Neuron (in vitro differentiated cells): ENCODE measurements at regions not wholly inside any gene's neighbourhood (a gene's known extent, or its start where the extent isn't known, plus 50 kb on each side); places are given as distances from the start of the nearest gene placed in this dataset.
"Not testable (repeated sequence)": the region's sequence is repeated elsewhere in the genome, so short reads cannot be mapped to it uniquely, and the experiment has no call there.

Experiments
- H2AFZ ChIP-seq: one replicate; pipeline ENCODE4 v1.6.1; 2013; ENCODE audit warnings: low read depth, mild to moderate bottlenecking, inconsistent platforms, low read length, moderate library complexity
- H3K27me3 ChIP-seq: one replicate; pipeline ENCODE4 v1.6.1; 2013; ENCODE audit warnings: low read length; ENCODE audit not compliant: insufficient read depth
- H3K36me3 ChIP-seq: one replicate; pipeline ENCODE4 v1.6.1; 2013; ENCODE audit warnings: low read length; ENCODE audit not compliant: insufficient read depth
- H3K4me1 ChIP-seq: one replicate; pipeline ENCODE4 v1.6.1; 2013; ENCODE audit warnings: low read length; ENCODE audit not compliant: insufficient read depth
- H3K4me3 ChIP-seq: 2 replicates; pipeline ENCODE4 v1.5.1; 2013; ENCODE audit warnings: mild to moderate bottlenecking, low read length, moderate library complexity
- H3K9me3 ChIP-seq: one replicate; pipeline ENCODE4 v1.6.1; 2013; ENCODE audit warnings: low read length

DNA sequence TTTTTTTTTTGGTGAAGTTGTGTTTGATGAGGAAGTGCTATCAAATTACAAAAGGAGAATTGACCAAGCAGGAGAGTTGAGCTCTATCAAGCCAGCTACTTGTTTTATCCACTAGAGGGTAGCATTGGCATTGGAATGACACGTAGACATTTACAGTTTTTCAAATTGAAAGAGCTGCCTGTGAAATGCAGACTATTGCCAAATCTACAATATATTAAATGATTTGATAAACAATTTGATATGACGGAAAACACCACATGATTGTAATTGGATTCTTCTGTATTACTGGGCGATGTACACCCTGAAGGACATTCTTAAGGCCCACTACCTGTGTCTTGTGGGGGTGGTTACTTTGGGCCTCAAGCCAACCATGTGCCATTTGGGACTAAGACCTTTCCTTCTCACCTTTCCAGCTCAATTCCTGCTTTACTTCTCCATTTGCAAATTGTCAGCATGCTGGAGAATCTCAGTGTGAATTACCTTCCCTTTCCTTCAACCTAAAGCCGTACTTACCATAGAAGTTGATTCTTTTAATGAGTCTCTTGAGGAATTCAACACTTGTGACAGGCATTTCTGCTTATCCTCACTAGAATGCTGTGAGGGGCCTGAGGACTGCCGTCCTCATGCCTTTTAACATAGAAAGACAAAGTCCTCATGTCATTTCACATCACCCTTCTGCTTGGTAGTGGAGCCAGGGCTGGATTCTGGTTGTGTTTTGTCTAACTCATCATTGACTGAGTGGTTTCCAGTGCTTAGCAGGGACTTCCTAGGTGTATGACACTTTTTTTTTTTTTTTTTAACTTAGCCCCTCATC lies 134.8 kb upstream of the THUMPD2 start:
- no peaks in the 10 kb centered on the region for H3K4me1 ChIP-seq
- H3K27me3 ChIP-seq = no peaks in the 10 kb centered on the region
- no peak overlapping the region for H3K4me3 ChIP-seq
- no peak overlapping the region for H2AFZ ChIP-seq
- H3K36me3 ChIP-seq = no peaks in the 10 kb centered on the region
- H3K9me3 ChIP-seq = no peaks in the 10 kb centered on the region

DNA sequence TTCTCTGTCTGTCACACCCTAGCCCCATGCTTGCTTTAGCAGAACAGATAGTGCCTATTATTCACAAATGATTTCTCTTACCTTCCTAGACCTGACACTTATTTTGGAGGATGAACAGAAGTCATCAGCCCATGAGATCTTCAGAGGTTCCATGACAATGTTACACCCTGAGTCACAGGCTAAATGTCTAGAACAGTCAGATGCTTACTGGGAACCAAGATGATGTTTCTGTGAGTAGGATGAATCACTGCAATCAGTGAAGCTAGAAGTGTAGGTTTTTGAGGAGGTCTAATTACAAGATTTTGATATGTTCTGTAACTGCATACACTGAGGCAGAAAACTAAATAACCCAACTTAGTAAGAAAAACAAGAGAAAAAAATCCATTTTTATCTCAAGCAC lies 123.0 kb upstream of the THUMPD2 start:
- no peak overlapping the region for H3K4me3 ChIP-seq
- no peaks in the 10 kb centered on the region for H3K4me1 ChIP-seq
- H3K9me3 ChIP-seq = peaks cover 3% of the 10 kb centered on the region
- no peaks in the 10 kb centered on the region for H3K36me3 ChIP-seq
- no peak overlapping the region for H2AFZ ChIP-seq
- no peaks in the 10 kb centered on the region for H3K27me3 ChIP-seq

DNA sequence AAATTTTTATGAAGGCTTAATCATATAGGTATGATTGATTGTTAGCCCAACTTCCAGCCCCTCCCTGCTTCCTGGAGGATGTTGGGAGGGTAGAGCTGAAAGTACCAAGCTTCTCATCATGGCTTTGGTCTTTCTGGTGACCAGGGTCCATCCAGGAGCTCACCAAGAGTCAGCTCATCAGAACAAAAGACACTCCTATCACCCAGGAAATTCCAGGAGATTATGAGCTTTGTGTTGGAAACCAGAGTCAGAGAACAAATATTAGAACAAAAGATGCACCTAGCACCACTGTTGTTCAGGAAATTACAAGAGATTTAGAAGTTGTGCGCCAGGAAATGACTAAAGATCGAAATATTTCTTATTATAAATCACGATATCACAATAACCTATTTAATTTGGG lies 119.9 kb upstream of the THUMPD2 start:
- Histone ChIP-seq H3K9me3 (peaks cover 3% of the 10 kb centered on the region), H3K36me3 (no peaks in the 10 kb centered on the region), H3K4me1 (no peaks in the 10 kb centered on the region), H3K4me3 (no peak overlapping the region), H3K27me3 (no peaks in the 10 kb centered on the region), H2AFZ (no peak overlapping the region)

DNA sequence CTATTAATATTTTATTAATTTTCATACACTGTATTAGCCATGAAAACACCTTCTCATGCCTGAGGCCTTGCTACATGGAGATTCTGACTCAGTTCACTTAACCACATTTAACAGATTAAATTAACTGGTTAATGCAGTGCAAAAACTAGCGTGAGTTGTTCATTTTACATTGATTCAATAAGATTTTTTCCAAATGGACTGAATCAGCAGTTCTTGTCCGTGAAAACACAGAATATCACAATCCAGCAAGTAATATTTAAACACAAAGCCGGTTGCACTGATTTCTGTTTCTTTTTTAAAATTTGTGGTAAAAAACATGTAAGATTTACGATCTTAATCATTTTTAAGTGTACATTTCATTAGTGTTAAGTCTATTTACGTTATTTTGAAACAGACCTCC lies 118.2 kb upstream of the THUMPD2 start:
- Histone ChIP-seq H3K4me3 (no peak overlapping the region), H3K9me3 (peaks cover 3% of the 10 kb centered on the region)

DNA sequence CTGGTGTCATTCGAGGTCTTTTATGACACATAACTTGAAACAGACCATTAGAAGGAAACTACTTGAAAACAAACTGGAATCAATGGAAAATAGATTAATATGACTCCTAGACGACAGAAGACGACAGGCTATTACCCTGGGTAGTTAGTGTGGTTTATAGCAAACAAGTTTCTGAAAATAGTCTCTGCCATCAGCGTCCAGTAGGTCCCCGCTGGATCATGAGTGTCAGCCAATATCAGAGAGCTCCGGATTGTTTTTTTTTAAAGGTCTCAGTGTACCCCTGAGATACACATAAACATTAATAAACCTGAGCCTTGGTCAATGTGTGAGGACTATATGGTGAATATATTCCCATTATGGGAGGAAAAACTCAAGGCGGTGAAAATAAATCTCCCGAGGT lies 115.0 kb upstream of the THUMPD2 start:
- no peaks in the 10 kb centered on the region for H3K36me3 ChIP-seq
- no peak overlapping the region for H2AFZ ChIP-seq
- no peaks in the 10 kb centered on the region for H3K27me3 ChIP-seq
- H3K9me3 ChIP-seq = no peaks in the 10 kb centered on the region
- no peaks in the 10 kb centered on the region for H3K4me1 ChIP-seq
- no peak overlapping the region for H3K4me3 ChIP-seq

More for the DNA sequence above, 118.2 kb upstream of the THUMPD2 start:
- Histone ChIP-seq H2AFZ (no peak overlapping the region), H3K36me3 (no peaks in the 10 kb centered on the region), H3K27me3 (no peaks in the 10 kb centered on the region), H3K4me1 (no peaks in the 10 kb centered on the region)

DNA sequence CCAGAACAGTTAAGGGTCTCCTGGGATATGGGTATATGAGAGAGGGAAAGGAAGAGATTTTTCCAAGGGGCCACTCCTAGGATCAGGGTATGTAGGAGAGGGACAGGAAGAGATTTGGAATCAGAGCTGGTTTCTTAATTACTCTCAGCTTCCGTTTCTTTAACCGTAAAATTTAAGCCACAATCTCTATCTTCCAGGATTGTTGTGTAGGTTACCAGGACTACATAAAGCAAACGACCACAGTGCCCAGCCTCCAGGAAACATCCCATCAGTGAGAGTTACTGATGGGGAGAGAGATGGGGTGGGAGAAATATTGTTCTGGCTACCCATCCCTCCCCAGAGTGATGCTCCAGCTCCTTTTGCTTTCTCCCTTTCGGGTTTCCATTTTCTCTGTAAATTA lies 114.6 kb upstream of the THUMPD2 start:
- Histone ChIP-seq H2AFZ (no peak overlapping the region), H3K4me1 (no peaks in the 10 kb centered on the region), H3K36me3 (no peaks in the 10 kb centered on the region), H3K4me3 (no peak overlapping the region), H3K27me3 (no peaks in the 10 kb centered on the region), H3K9me3 (no peaks in the 10 kb centered on the region)

DNA sequence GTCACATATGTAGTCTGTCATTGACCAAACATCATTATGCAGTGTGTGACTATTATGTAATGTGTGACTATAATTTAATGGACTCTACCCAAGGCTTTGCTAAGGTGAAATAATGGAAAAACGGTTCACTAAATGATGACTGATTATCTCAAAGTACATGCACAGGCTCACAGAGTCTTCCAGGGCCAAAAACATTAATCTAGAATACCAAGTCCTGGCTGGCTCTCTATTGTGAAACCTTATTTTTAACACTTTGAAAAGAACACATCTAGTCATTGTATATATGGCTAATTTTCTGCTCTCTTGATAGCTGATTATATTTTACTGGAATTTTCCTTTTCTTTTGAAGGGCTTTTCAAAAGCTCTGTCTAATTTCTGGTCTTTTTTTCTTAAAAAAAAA lies 102.9 kb upstream of the THUMPD2 start:
- H2AFZ ChIP-seq = no peak overlapping the region
- no peaks in the 10 kb centered on the region for H3K36me3 ChIP-seq
- no peaks in the 10 kb centered on the region for H3K9me3 ChIP-seq
- H3K4me3 ChIP-seq = no peak overlapping the region
- no peaks in the 10 kb centered on the region for H3K27me3 ChIP-seq
- H3K4me1 ChIP-seq = no peaks in the 10 kb centered on the region

DNA sequence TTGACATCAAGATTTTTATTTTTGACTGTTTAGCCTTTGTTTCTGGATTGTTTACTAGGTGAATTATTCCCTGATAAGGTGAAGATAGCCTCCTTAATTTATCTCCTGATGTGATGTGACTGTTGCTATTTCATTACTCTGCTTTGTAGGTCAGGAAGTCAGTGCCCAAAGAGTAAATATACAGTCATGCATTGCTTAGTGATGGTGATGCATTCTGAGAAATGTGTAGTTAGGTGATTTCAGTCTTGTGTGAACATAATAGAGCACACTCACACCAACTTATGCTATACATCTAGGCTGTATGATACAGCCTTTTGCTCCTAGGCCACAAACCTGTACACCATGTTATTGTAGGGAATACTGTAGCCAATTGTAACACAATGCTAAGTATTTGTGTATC lies 102.4 kb upstream of the THUMPD2 start:
- Histone ChIP-seq H2AFZ (no peak overlapping the region), H3K36me3 (no peaks in the 10 kb centered on the region), H3K9me3 (no peaks in the 10 kb centered on the region), H3K4me1 (no peaks in the 10 kb centered on the region), H3K27me3 (no peaks in the 10 kb centered on the region), H3K4me3 (no peak overlapping the region)

DNA sequence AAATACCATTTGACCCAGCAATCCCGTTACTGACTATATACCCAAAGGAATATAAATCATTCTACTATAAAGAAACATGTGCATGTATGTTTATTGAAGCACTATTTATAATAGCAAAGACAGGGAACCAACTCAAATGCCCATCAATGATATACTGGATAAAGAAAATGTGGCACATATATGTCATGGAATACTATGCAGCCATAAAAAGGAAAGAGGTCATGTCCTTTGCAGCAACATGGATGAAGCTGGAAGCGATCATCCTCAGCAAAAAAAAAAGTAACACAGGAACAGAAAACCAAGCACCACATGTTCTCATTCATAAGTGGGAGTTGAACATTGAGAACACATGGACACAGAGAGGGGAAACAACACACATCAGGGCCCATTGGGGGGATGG lies 99.9 kb upstream of the THUMPD2 start:
- H2AFZ ChIP-seq, H3K9me3 ChIP-seq, H3K4me3 ChIP-seq, H3K36me3 ChIP-seq, H3K27me3 ChIP-seq, H3K4me1 ChIP-seq: not testable (repeated sequence)

DNA sequence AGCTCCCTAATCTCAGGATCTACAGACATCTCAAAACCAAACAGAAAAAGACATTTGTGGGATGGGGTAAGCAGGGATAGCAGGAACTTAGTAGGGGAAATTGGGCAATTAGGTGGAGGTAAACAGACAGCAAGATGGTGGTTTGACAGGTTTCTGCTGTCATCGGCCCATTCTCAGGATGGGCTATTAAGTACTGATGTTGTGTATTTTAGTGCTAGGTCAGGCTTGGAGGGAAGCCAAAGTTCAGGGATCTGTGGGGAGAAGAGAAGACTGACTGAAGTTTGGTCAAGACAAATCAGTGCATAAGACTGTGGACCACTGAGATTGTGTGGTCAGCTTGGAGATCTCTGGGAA lies 96.8 kb upstream of the THUMPD2 start:
- Histone ChIP-seq H3K9me3 (no peaks in the 10 kb centered on the region), H3K27me3 (no peaks in the 10 kb centered on the region), H3K36me3 (no peaks in the 10 kb centered on the region), H2AFZ (no peak overlapping the region), H3K4me3 (no peak overlapping the region), H3K4me1 (no peaks in the 10 kb centered on the region)

DNA sequence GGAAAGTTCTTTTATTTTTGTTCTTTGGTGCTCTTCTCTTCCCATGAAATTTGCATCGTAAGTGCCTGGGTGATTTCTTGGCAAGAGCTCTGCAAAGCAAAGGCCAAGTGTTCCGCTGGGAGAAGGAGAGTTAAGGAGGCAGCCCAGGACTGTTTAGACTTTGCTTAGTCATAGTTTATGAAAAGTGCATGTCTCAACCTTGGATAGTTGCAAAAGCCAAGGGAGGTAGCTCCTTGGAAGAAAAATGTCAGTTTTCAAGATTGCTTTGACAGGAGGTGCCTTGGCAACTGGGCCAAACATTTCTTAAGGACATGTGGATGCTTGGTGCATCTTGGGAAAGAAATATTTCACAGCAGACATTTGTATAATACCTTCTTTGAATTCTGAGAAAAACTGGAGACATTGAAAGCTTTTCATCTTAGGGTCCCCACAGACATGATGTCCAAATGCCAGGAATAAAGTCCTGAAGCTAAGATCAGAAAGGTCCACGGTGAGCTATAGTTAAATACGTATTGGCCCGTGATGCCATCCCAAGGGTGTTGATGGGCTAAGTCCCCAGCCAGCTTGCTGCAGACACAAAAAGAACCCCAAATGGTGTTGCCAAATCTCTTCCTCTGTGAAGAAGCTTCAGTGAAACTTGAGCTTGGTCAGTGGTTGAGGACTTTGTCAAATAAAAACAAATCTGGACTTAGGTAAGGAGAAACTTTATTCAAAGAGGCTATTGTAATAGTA lies 96.3 kb upstream of the THUMPD2 start:
- no peak overlapping the region for H3K4me3 ChIP-seq
- no peak overlapping the region for H2AFZ ChIP-seq
- no peaks in the 10 kb centered on the region for H3K36me3 ChIP-seq
- H3K27me3 ChIP-seq = no peaks in the 10 kb centered on the region
- H3K9me3 ChIP-seq = no peaks in the 10 kb centered on the region
- H3K4me1 ChIP-seq = no peaks in the 10 kb centered on the region

DNA sequence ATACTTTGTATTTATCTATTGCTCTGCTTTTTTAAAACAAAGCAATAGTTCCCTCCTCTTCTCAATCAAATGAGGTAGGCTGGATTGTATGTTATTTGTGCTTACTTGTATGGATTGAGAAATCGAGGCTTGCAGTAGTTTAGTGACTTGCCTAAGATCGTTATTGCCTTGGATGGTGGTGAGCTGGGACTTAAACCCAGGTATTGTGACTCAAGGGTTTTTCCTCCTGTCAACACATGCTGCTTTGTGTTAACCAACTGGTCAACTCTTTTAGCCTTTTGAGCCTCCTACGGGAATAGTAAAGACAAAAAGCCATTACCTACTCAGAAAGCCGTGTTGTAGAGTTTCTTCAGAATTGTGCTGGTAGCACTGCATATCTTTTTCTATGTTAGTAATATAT lies 95.2 kb upstream of the THUMPD2 start:
- Histone ChIP-seq H3K27me3 (no peaks in the 10 kb centered on the region), H3K9me3 (no peaks in the 10 kb centered on the region), H3K4me1 (no peaks in the 10 kb centered on the region), H3K4me3 (no peak overlapping the region), H2AFZ (no peak overlapping the region), H3K36me3 (no peaks in the 10 kb centered on the region)

DNA sequence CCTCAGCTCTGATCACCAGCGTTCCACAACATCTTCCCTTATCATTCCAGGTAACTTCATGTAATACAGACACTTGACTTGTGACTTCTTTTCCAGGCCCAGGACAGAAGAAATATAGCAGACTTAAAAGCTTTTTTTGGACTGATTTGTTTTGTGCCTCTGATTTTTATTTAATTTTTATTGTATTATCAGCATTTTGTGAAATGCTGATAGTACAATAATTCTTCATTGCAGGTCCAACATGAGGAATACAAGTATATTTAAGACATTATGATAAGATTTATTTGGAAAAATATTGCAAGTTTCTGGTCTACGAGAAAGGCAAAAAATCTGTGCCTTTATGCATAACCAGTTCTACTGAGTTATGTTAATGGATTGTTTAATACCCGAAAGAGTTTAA lies 94.5 kb upstream of the THUMPD2 start:
- Histone ChIP-seq H3K36me3 (no peaks in the 10 kb centered on the region), H2AFZ (no peak overlapping the region), H3K4me3 (no peak overlapping the region), H3K27me3 (no peaks in the 10 kb centered on the region), H3K9me3 (no peaks in the 10 kb centered on the region), H3K4me1 (no peaks in the 10 kb centered on the region)

DNA sequence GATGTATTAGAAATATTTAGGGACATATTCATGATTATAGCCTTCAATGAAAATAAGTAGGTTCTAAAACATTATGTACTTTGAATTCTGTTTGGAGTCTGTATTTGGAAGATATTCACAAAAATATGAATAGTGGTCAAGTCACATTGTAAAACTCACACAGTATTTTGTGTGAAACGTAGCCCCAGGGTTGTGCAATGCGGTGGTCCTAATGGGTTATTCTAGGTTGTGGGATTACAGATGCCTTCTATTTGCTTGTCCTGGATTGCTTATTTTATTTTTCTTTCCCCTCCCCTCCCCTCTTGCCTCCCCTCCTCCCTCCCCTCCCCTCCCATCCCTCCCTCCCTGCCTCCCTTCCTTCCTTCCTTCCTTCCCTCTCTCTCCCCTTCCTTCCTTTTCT lies 93.7 kb upstream of the THUMPD2 start:
- H3K4me1 ChIP-seq = no peaks in the 10 kb centered on the region
- no peaks in the 10 kb centered on the region for H3K27me3 ChIP-seq

More for the DNA sequence above, 93.7 kb upstream of the THUMPD2 start:
- no peaks in the 10 kb centered on the region for H3K9me3 ChIP-seq
- H3K4me3 ChIP-seq = no peak overlapping the region
- H2AFZ ChIP-seq = no peak overlapping the region
- no peaks in the 10 kb centered on the region for H3K36me3 ChIP-seq
